NCI-H510A (cell line): ENCODE measurements at regions not wholly inside any gene's neighbourhood (a gene's known extent, or its start where the extent isn't known, plus 50 kb on each side); places are given as distances from the start of the nearest gene placed in this dataset.

Source experiments
- DNase-seq: peaks from one replicate; lab custom pipeline; 2025; lab: John Stamatoyannopoulos, UW

GRCh38 chr1:114342376-114342775 lies 168.6 kb downstream of the TRIM33 start:
- DNase-seq = no peak

DNA sequence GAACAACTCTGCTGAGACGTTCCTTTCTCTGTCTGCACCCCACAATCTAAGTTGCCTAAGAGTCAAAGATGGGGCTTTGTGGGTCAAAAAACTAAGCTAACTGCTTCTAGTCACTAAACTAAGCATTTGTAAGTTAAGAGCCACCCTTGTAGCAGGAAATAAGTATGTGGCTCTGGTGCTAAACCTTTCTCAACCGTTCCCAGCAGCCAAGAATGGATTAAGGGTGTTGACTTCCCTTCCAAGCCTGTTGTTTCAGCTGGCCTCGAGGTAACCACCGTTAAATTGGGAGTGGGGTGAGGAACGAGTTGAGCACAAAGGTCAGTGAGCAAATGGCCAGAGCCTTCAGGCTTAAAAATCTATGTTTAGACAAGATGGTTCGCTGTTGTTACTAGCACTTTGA lies 169.1 kb downstream of the TRIM33 start:
- no peak for DNase-seq

GRCh38 chr1:114341299-114341698 lies 169.7 kb downstream of the TRIM33 start:
- no peak for DNase-seq

- DNase-seq = no peak
Observed at GRCh38 chr1:114340892-114341291, 170.1 kb downstream of the TRIM33 start.

- no peak for DNase-seq
Observed at GRCh38 chr1:114339379-114339778, 171.6 kb downstream of the TRIM33 start.

- DNase-seq = no peak
Observed at GRCh38 chr1:114338191-114338890, 172.7 kb downstream of the TRIM33 start.

GRCh38 chr1:114337417-114337816 lies 173.6 kb downstream of the TRIM33 start:
- no peak for DNase-seq

GRCh38 chr1:114336360-114336759 lies 174.6 kb downstream of the TRIM33 start:
- no peak for DNase-seq

DNA sequence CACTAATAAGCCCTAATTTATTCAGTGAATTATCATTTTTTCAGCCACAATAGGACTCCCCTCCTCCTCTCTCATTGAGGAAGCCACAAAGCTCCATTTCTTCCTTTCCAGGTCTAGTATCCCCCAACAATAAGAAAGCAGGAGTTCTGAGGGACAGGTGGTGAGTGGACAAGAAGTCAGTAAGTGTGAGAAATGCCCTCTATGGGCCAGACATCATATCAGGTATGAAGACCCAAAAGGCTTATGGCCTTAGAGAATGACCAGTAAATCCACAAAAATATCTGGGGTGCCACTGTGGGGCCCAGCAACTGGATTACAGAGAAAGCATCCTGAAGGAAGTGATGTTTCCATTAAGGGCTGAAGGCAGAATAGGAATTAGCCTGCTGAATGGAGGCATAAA lies 175.7 kb downstream of the TRIM33 start:
- DNase-seq = no peak

DNA sequence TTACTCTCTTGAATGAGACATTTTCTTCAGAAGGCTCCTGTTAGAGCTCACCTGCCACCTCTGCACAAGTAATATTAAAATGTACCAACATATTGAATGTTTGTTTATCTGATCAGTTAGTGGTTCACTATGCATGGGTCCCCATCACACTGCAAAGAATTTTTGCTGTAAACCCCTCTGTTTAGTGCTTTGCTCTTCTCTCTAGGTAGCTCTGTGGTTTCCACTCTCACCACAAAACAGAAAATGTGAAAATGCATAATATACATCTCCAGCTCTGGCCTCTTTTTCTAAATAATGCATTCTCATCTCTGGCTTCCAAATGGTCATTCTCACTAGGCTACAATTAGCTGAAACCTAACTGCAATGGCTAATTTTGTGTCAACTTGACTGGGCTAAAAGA lies 176.7 kb downstream of the TRIM33 start:
- no peak for DNase-seq

GRCh38 chr1:114333690-114334089 lies 177.3 kb downstream of the TRIM33 start:
- DNase-seq = no peak

DNA sequence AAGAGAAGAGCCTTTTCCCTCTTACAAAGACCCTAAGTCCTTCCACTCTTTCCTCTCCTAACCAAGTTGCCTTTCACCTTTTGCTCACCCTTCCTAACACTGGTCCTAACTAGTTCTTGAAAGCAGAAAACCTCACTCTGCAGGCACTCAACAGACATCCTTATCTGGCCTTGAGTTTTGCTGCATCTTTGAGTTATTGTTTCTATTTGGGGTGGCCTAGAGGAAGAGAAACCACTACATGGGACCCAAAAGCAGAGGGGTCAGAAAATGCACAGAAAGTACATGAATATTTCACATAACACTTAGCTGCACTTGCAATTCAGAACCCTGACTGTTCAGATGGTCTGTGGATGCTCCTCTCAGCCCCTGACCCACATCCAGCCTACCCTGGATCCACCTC lies 178.3 kb upstream of the SYT6 start:
- no peak for DNase-seq

- no peak for DNase-seq
Observed at GRCh38 chr1:114330451-114330983, 176.8 kb upstream of the SYT6 start.

DNA sequence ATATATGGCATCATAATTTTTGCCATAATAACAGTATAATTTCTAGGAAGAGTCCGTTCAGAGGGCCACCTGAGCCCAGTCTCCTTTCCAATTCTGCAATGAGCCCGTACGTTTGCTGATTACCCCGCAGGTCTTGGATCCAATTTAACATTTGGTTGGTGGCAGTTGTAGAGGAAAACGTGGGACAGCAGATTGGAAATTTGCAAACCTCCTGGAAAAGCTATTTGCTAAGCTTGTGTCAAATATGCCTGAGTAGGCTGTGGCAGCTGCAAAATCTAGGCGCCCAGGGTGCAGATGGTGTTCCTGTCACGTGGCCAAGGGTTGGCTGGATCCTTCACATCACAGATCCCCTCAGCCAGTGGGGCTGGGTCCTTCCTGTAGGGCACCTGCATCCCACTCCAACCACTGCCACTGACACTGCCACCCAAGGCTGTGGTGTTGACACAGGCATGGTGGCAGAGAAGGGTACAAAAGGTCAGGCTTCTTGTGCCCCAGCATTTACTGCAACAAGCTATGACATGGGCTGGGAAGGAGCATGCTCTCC lies 174.8 kb upstream of the SYT6 start:
- no peak for DNase-seq

DNA sequence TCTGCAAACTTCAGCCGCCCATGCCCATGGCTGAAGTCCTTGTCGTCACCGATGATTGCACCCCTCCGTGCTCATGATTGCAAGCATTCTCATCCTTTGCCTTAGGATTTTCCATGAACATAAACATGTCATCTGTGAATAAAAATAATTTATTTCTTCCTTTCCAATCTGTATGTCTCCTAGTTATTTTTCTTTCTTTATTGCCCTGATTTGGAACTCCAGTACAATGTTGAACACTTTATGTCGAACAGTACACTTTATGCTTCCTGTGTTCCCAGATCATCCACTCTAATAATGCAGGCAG lies 170.9 kb upstream of the SYT6 start:
- DNase-seq = no peak

- no peak for DNase-seq
Observed at GRCh38 chr1:114323959-114324661, 170.4 kb upstream of the SYT6 start.

DNA sequence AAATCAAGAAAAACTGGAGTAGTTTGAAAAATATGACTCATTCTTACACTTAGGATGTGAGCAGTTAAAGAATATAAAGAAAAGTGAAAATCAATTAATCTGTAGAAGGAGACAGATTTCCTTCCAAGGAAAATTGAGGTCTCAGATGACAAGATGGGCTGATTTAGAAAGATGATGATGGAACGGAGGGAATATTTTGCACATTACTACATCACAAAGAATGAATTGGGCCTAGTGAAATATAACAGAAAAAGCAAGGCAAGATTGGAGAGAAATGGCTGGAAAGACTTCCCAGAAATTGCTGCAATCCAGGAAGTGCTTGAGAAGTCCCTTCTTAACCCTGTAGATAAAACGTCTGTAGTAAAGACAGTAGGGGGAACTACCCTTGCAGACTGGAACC lies 169.1 kb upstream of the SYT6 start:
- DNase-seq = no peak

- no peak for DNase-seq
Observed at GRCh38 chr1:114322207-114322606, 168.5 kb upstream of the SYT6 start.

DNA sequence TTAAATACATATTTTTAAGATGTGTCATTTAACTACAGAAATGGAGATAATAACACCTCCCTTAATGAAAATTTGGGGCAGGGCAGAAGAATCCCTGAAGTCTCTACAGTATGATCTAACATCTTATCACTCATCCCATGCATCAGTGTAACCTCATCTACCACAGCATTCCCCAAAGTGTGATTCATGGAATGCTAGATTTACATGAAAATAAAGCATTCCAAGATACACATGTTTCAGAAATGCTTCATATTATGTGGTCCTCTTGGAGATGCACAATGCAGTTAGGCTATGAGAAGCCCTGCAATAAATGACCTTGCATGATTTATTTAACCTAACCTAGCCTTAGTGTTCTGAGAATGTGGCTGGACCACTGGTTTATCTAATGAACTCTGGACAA lies 166.9 kb upstream of the SYT6 start:
- no peak for DNase-seq

GRCh38 chr1:114319418-114319817 lies 165.7 kb upstream of the SYT6 start:
- no peak for DNase-seq

DNA sequence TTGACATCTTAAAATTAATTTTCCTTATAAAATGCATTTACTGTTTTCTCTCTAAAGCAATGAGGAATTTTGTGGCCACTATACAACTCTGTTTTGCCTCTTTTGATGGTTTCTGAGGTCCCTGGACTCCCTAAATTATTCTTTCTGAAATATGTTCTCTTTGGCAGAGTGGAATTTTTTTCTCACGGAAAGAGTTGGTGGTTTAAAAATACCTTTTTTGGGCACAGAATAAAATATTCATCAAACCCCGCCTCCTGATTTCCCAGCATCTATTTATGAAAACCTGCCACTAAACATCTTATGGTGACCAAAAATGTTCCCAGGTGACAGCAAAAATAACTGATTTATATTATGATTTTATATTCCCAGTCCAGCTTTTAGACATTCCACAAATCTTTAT lies 165.3 kb upstream of the SYT6 start:
- DNase-seq = no peak

DNA sequence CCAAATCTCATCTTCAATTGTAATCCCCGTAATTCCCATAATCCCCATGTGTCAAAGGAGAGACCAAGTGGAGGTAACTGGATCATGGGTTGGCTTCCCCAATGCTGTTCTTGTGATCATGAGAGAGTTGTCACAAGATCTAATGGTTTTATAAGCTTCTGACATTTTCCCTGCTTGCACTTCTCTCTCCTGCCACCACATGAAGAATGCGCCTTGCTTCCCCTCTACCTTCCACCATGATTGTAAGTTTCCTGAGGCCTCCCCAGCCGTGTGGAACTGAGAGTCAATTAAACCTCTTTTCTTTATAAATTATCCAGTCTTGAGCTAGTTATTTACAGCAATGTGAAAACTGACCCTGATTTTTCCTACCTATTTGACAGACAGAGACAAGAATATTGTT lies 162.5 kb upstream of the SYT6 start:
- DNase-seq = no peak

DNA sequence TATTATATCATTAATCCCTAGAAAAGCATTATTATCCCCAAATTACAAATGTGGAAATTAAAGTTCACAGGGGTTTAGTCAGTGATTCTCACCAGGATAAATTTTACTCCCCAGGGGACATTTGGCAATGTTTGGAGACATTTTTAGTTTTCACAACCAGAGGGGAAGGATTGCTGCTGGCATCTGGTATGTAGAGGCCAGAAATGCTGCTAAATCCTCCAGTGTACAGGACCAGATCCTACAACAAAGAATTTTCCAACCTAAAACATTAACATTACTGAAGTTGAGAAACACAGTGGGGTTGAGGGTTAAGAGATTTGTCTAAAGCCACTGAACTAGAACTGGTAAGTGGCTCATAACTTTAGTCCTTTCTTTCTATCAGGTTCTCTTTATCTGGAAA lies 162.0 kb upstream of the SYT6 start:
- DNase-seq = no peak

- DNase-seq = no peak
Observed at GRCh38 chr1:114314576-114314975, 160.9 kb upstream of the SYT6 start.
